Adipocyte (in vitro differentiated cells): ENCODE measurements at regions not wholly inside any gene's neighbourhood (a gene's known extent, or its start where the extent isn't known, plus 50 kb on each side); places are given as distances from the start of the nearest gene placed in this dataset.
A peak's percentile ranks its signal among the peaks of the same experiment; 100 is the strongest.
"Not testable (repeated sequence)": the region's sequence is repeated elsewhere in the genome, so short reads cannot be mapped to it uniquely, and the experiment has no call there.

ENCODE experiments used
- DNase-seq: peaks from one replicate; pipeline ENCODE4 v3.0.0-alpha.2; 2015; ENCODE audit warnings: low read depth
- H3K27me3 ChIP-seq: replicated peaks from 2 replicates; pipeline ENCODE4 v1.7.0; 2013; ENCODE audit warnings: mild to moderate bottlenecking, low read length, moderate library complexity; ENCODE audit not compliant: control insufficient read depth, insufficient read depth
- H3K36me3 ChIP-seq: 2 replicates; pipeline ENCODE4 v1.7.0; 2013; ENCODE audit warnings: low read length, mild to moderate bottlenecking, moderate library complexity; ENCODE audit not compliant: control insufficient read depth, insufficient read depth, severe bottlenecking
- H3K4me1 ChIP-seq: 2 replicates; pipeline ENCODE4 v1.7.0; 2013; ENCODE audit warnings: mild to moderate bottlenecking, low read length, moderate library complexity; ENCODE audit not compliant: control insufficient read depth, insufficient read depth
- H3K4me3 ChIP-seq: 2 replicates; pipeline ENCODE4 v1.7.0; 2013; ENCODE audit warnings: mild to moderate bottlenecking, low read length, moderate library complexity
- H3K9ac ChIP-seq: 2 replicates; pipeline ENCODE4 v1.7.0; 2013; ENCODE audit warnings: mild to moderate bottlenecking, low read length, moderate library complexity
- H3K9me3 ChIP-seq: 2 replicates; pipeline ENCODE4 v1.7.0; 2013; ENCODE audit warnings: mild to moderate bottlenecking, low read length, moderate library complexity; ENCODE audit not compliant: control insufficient read depth

DNA sequence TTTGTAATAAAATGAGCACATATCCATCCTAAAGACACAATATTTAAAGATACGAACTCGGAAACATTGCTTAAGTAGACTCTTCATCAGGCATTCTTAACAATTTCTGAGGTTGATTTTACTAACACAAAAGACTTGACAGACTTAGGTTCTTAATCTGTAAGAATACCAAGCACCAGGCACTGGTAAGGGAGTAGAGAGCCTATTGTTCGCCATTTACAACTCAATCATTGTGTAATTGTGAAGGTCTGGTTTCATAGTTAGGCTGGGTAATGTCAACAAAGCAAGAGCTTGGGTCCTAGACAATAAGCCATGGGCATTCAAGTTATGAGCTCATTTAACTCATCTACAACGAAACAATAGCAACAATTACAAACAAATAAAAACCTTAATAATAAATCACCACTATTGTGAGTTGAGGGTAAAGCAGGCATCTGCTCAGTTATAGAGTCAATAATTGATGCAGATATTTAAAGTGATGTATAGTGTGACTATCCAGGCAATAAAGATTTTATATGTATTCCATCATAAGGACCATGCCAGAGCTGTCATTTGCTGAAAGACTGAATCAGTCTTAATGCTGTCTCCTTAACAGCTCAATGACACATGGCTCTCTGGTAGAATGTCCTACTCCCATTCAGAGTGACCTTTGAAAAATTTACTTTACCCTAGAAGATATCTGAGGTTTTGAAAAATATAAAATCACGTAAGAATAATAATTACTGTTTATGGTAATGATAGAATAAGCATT is 664.0 kb upstream of the PCDH7 start:
- Histone ChIP-seq H3K9me3 (no peaks in the 10 kb centered on the region), H3K36me3 (no peaks in the 10 kb centered on the region), H3K4me1 (no peaks in the 10 kb centered on the region), H3K9ac (no peak overlapping the region), H3K27me3 (no peaks in the 10 kb centered on the region), H3K4me3 (no peak overlapping the region)
- no peak for DNase-seq

DNA sequence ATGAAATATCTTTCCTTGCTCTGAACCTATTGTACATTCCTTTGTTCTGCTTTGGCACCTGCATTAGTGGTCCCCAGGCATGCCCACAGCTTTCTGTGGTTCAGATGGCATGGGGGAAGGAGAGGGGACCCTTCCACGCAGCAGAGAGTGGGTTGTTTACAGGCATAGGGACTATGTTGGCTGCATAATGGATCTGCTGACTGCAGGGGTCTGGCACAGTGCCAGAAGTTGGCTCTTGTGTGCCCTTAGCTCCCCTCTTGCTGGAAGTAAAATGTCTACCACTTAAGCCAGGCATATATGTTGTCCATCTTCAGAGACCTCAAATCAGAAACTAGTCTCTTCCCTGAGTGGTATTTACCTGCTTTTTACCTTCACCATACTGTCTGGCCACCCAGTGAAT is 651.9 kb upstream of the PCDH7 start:
- Histone ChIP-seq H3K36me3 (no peaks in the 10 kb centered on the region), H3K4me3 (no peak overlapping the region), H3K9me3 (no peaks in the 10 kb centered on the region), H3K9ac (no peak overlapping the region), H3K27me3 (no peaks in the 10 kb centered on the region), H3K4me1 (peaks cover 6% of the 10 kb centered on the region)
- no peak for DNase-seq

- Histone ChIP-seq H3K9me3 (no peaks in the 10 kb centered on the region), H3K36me3 (no peaks in the 10 kb centered on the region)
Observed at GRCh38 chr4:30073011-30073710, 647.0 kb upstream of the PCDH7 start.

DNA sequence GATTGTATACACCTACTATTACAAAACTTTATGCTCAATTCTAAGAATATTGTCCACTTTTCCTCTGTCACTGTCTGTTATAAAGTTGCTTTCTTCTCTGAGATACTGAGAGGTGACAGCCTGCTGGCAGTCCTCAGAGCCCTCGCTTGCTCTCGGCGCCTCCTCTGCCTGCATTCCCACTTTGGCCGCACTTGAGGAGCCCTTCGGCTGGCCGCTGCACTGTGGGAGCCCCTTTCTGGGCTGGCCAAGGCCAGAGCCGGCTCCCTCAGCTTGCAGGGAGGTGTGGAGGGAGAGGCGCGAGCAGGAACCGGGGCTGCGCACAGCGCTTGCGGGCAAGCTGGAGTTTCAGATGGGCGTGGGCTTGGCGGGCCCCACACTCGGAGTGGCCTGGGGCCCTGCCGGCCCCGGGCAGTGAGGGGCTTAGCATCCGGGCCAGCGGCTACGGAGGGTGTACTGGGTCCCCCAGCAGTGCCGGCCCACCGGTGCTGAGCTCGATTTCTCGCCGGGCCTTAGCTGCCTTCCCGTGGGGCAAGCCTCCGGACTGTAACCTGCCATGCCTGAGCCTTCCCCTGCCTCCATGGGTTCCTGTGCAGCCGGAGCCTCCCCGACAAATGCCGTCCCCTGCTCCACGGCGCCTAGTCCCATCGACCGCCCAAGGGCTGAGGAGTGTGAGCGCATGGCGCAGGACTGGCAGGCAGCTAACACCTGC is 627.6 kb upstream of the PCDH7 start:
- H3K36me3 ChIP-seq, H3K27me3 ChIP-seq, H3K9ac ChIP-seq, H3K4me3 ChIP-seq, H3K4me1 ChIP-seq, DNase-seq, H3K9me3 ChIP-seq: not testable (repeated sequence)

More at GRCh38 chr4:30073011-30073710, 647.0 kb upstream of the PCDH7 start:
- H3K4me1 ChIP-seq: peaks cover 8% of the 10 kb centered on the region
- H3K9ac ChIP-seq: no peak overlapping the region
- DNase-seq: peak; percentile 44
- no peaks in the 10 kb centered on the region for H3K27me3 ChIP-seq
- no peak overlapping the region for H3K4me3 ChIP-seq

DNA sequence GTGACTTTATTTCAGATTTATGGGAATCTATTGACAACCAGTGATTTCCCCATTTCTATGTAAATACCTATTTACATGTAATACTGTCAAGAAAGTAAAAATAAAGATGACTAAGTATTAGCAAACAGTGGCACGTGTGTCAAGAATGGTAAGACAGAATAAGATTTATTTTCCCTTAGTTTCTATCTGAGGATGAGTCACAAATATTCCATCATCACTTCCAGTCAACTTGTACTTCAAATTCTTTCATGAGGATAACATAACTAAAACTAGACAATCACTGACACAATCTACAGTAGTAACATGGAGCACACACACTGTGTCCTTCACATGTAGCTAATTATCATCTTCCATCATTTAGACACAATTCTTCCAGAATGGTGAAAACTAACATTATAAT is 625.3 kb upstream of the PCDH7 start:
- no peak overlapping the region for H3K9ac ChIP-seq
- no peaks in the 10 kb centered on the region for H3K27me3 ChIP-seq
- H3K4me1 ChIP-seq: no peaks in the 10 kb centered on the region
- no peaks in the 10 kb centered on the region for H3K36me3 ChIP-seq
- peaks cover 5% of the 10 kb centered on the region for H3K9me3 ChIP-seq
- no peak for DNase-seq
- H3K4me3 ChIP-seq: no peak overlapping the region

- Histone ChIP-seq H3K4me1 (no peaks in the 10 kb centered on the region), H3K9me3 (peaks cover 5% of the 10 kb centered on the region), H3K27me3 (no peaks in the 10 kb centered on the region), H3K9ac (no peak overlapping the region), H3K4me3 (no peak overlapping the region), H3K36me3 (no peaks in the 10 kb centered on the region)
- DNase-seq: peak; percentile 20
Observed at GRCh38 chr4:30103455-30103854, 616.7 kb upstream of the PCDH7 start.

DNA sequence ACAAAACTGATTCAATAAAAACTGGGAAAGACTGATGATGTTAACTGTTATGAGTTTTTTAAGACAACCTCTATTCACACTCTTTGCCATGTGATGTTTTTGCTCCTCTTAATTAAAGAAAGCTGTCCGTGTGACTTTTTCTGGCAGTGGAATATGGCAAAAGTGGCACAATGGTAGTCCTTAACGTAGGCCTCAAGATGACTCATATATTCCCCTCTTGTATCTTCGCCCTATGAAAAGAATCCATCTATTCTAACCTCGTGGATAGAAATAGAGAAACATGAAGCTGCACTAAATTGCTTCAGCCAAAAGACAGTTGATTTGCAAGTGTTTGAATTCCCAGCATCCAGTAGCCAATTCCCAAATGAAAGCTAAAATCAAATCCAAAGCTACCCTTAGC is 603.8 kb upstream of the PCDH7 start:
- Histone ChIP-seq H3K4me3 (no peak overlapping the region), H3K36me3 (no peaks in the 10 kb centered on the region), H3K9ac (no peak overlapping the region), H3K4me1 (no peaks in the 10 kb centered on the region), H3K27me3 (no peaks in the 10 kb centered on the region), H3K9me3 (no peaks in the 10 kb centered on the region)
- no peak for DNase-seq

- H3K9ac ChIP-seq: no peak overlapping the region
- H3K36me3 ChIP-seq: no peaks in the 10 kb centered on the region
- H3K4me3 ChIP-seq: no peak overlapping the region
- DNase-seq: no peak
- no peaks in the 10 kb centered on the region for H3K4me1 ChIP-seq
- no peaks in the 10 kb centered on the region for H3K27me3 ChIP-seq
- no peaks in the 10 kb centered on the region for H3K9me3 ChIP-seq
Observed at GRCh38 chr4:30117433-30117832, 602.7 kb upstream of the PCDH7 start.

- H3K9me3 ChIP-seq: no peaks in the 10 kb centered on the region
- H3K27me3 ChIP-seq: no peaks in the 10 kb centered on the region
- H3K9ac ChIP-seq: no peak overlapping the region
- DNase-seq: no peak
- no peaks in the 10 kb centered on the region for H3K36me3 ChIP-seq
- no peak overlapping the region for H3K4me3 ChIP-seq
- H3K4me1 ChIP-seq: no peaks in the 10 kb centered on the region
Observed at GRCh38 chr4:30122711-30123110, 597.5 kb upstream of the PCDH7 start.

- not testable (repeated sequence) for DNase-seq, H3K9me3 ChIP-seq, H3K4me1 ChIP-seq, H3K4me3 ChIP-seq, H3K27me3 ChIP-seq, H3K36me3 ChIP-seq, H3K9ac ChIP-seq
Observed at GRCh38 chr4:30124621-30125020, 595.5 kb upstream of the PCDH7 start.

DNA sequence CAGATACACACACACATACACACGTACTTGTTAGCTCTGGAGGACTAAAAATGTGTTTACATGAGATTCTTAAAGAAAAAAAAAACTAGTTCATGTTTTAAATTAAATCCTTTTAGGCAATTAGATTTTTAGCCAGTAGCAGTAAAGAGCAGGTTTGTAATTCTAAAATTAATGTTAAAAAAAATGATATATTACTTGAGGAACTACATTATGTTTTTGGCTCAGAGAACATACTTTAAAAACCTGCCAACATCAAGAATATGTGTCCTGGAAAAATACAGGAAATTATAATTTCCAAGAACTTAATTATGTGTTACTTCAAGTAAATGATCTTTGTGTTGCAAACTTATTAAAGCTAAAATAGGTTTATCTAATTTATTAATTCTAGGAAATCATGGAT is 594.3 kb upstream of the PCDH7 start:
- Histone ChIP-seq H3K4me3 (no peak overlapping the region), H3K27me3 (no peaks in the 10 kb centered on the region), H3K9ac (no peak overlapping the region), H3K4me1 (no peaks in the 10 kb centered on the region), H3K36me3 (no peaks in the 10 kb centered on the region), H3K9me3 (no peaks in the 10 kb centered on the region)
- DNase-seq: no peak
